Peyer's patch (tissue), 4 donors: ENCODE measurements at regions not wholly inside any gene's neighbourhood (a gene's known extent, or its start where the extent isn't known, plus 50 kb on each side); places are given as distances from the start of the nearest gene placed in this dataset.

Source experiments
- POLR2A ChIP-seq, 2 donors: fragments of 450-650 bp; IDR thresholded peaks; one replicate each; pipeline ENCODE4 v1.5.1; 2017; ENCODE audit warnings: antibody characterized with exemption in 2 of 2, mild to moderate bottlenecking in 2 of 2, moderate library complexity in 2 of 2
- TF ChIP-seq, protein P1 (sequence below), 6 experiments: fragments of 450-650 bp in 4 of 6; fragments of 200-600 bp in 2 of 6; sonication (generic) in 1 of 6; IDR thresholded peaks; one replicate each; pipeline ENCODE4 v1.5.1; 2017 to 2019; ENCODE audit warnings: antibody characterized with exemption in 6 of 6, mild to moderate bottlenecking in 3 of 6, moderate library complexity in 1 of 6

DNA sequence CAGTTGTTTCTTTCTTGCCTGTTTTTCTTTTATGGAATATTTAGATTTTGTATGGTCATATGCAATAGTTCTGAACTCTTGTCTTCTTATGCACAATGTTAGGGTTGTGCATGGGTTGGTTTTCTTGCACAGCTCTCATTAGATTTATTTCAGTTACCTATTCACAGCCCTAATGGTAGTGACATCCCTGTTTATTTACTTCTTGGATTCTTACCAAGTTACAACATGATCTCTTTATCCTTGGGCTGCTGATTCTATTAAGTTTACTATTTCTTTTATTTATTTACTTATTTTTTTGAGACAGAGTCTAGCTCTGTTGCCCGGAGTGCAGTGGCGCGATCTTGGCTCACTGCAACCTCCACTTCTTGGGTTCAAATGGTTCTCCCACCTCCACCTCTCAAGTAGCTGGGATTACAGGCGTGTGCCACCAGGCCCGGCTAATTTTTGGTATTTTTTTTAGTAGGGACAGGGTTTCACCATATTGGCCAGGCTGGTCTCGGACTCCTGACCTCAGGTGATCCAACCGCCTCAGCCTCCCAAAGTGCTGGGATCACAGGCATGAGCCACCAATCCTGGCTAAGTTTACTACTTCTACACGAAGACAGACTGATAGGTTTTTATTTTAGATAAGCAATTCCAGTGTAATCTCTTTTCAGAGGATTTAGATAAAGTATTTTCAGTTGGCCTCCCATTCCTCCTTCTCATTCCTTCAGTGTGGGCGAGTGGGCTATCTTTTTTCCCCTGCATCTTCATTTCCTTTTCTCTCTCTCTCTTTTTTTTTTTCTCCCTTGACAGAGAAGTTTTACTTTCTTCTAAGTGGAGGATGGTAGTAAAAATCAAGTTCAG is 395.1 kb upstream of the RGS6 start:
- TF ChIP-seq, protein P1, sequence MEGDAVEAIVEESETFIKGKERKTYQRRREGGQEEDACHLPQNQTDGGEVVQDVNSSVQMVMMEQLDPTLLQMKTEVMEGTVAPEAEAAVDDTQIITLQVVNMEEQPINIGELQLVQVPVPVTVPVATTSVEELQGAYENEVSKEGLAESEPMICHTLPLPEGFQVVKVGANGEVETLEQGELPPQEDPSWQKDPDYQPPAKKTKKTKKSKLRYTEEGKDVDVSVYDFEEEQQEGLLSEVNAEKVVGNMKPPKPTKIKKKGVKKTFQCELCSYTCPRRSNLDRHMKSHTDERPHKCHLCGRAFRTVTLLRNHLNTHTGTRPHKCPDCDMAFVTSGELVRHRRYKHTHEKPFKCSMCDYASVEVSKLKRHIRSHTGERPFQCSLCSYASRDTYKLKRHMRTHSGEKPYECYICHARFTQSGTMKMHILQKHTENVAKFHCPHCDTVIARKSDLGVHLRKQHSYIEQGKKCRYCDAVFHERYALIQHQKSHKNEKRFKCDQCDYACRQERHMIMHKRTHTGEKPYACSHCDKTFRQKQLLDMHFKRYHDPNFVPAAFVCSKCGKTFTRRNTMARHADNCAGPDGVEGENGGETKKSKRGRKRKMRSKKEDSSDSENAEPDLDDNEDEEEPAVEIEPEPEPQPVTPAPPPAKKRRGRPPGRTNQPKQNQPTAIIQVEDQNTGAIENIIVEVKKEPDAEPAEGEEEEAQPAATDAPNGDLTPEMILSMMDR (IDR thresholded peaks at IDR 0.05), result no peak
- no peak for TF ChIP-seq POLR2A (IDR thresholded peaks at IDR 0.05)
